GM18499 (cell line): ENCODE measurements at regions not wholly inside any gene's neighbourhood (a gene's known extent, or its start where the extent isn't known, plus 50 kb on each side); places are given as distances from the start of the nearest gene placed in this dataset.
"Not testable (repeated sequence)": the region's sequence is repeated elsewhere in the genome, so short reads cannot be mapped to it uniquely, and the experiment has no call there.

Experiments
- ATAC-seq: cut with Tn5 transposase; IDR thresholded peaks from one replicate; pipeline ENCODE4 v1.9.1; 2021; ENCODE audit warnings: moderate number of reproducible peaks; ENCODE audit not compliant: insufficient read depth, unreplicated experiment

- ATAC-seq = no peak
Observed at GRCh38 chr20:47857569-47858464, 72.5 kb upstream of the SULF2 start.

GRCh38 chr20:47857187-47857568 is 71.9 kb upstream of the SULF2 start:
- no peak for ATAC-seq

- no peak for ATAC-seq
Observed at GRCh38 chr20:47855799-47856198, 70.5 kb upstream of the SULF2 start.

- no peak for ATAC-seq
Observed at GRCh38 chr20:47854687-47855212, 69.5 kb upstream of the SULF2 start.

- no peak for ATAC-seq
Observed at GRCh38 chr20:47851774-47852173, 66.5 kb upstream of the SULF2 start.

GRCh38 chr20:47850146-47850545 is 64.9 kb upstream of the SULF2 start:
- no peak for ATAC-seq

GRCh38 chr20:47849596-47849995 is 64.3 kb upstream of the SULF2 start:
- ATAC-seq = no peak

- no peak for ATAC-seq
Observed at GRCh38 chr20:47849006-47849405, 63.7 kb upstream of the SULF2 start.

- not testable (repeated sequence) for ATAC-seq
Observed at GRCh38 chr20:47848534-47848933, 63.3 kb upstream of the SULF2 start.

GRCh38 chr20:47847884-47848485 is 62.7 kb upstream of the SULF2 start:
- ATAC-seq = no peak

GRCh38 chr20:47847220-47847619 is 61.9 kb upstream of the SULF2 start:
- ATAC-seq = not testable (repeated sequence)

- not testable (repeated sequence) for ATAC-seq
Observed at GRCh38 chr20:47846651-47847050, 61.4 kb upstream of the SULF2 start.

- ATAC-seq = not testable (repeated sequence)
Observed at GRCh38 chr20:47845382-47845977, 60.2 kb upstream of the SULF2 start.

GRCh38 chr20:47844568-47844906 is 59.3 kb upstream of the SULF2 start:
- not testable (repeated sequence) for ATAC-seq

- no peak for ATAC-seq
Observed at GRCh38 chr20:47843886-47844567, 58.7 kb upstream of the SULF2 start.

GRCh38 chr20:47842950-47843349 is 57.7 kb upstream of the SULF2 start:
- ATAC-seq = not testable (repeated sequence)

- not testable (repeated sequence) for ATAC-seq
Observed at GRCh38 chr20:47842004-47842403, 56.7 kb upstream of the SULF2 start.

- ATAC-seq = not testable (repeated sequence)
Observed at GRCh38 chr20:47836256-47836817, 51.1 kb upstream of the SULF2 start.
